HG02870 (cell line): ENCODE measurements at regions not wholly inside any gene's neighbourhood (a gene's known extent, or its start where the extent isn't known, plus 50 kb on each side); places are given as distances from the start of the nearest gene placed in this dataset.

Experiments used
- ATAC-seq: cut with Tn5 transposase; IDR thresholded peaks from one replicate; pipeline ENCODE4 v1.9.1; 2021; ENCODE audit warnings: mild to moderate bottlenecking, moderate library complexity; ENCODE audit not compliant: unreplicated experiment

DNA sequence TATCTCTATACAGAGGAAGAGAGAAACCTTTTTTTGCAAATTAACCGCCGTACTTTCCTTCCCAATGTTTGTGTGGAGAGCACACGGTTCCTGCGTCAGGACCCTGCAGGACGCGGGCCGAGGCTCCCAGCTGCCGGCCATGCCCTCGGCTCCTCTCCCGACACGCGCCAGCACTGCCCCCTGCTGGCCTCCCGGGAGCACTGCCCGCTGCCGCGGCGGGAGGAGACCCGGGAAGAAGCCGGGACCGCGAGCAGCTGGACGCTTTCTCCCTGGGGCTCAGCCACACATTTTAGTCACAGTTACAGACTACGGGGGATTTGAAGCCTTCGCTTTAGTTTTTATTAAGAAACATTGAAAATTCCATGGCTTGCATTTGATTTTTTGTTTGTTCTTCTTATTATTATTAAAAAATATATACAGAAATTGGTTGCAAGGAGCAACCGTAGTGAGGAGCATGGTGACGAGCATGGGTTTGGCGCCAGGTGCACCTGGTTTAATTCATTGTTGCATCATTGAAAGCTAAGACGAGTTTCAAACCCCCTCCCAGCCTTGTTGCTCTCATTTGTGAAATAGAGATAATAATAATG is 401.2 kb downstream of the GALR1 start:
- ATAC-seq = peak; percentile 73

- no peak for ATAC-seq
Measured at GRCh38 chr18:77651441-77651840, 401.8 kb downstream of the GALR1 start.

DNA sequence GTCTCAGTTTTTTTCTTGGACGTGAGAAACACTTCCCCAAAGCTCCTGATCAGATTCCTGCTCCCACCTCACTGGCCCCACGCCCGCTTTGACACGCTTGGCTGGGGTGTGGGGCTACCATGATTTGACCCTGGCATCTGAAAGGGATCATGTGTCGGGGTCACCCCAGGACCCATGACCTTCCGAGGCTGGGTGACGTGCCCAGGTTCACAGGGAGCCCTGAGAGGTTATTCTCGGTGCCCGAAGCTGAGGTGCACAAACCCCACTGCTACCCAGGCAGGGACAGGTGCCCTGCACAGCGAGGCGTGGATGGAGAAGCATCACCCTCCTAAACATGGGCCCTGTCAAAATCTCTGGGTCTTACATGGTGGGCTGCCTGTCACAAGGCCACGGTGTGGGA is 404.1 kb downstream of the GALR1 start:
- no peak for ATAC-seq

DNA sequence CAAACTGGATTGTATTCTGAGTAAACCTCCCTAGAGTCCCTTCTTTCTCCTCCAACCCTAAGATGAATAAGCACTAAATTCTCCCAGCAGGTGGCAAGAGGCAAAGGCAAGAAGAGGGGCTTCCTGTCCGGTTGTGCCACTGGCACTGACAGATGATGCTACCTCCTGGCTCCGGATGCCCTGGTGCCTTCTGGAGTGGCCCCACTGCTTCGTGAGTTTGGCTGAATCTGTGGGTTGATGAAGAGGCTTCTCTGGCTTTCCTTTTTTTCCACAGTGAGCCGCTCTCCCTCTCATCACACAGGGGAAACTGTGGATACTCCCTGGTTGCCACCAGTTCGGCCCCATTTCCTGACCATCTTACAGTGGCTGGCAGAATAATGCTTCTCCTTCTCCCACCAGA is 404.7 kb downstream of the GALR1 start:
- ATAC-seq = no peak

- ATAC-seq = no peak
Measured at GRCh38 chr18:77657651-77658298, 408.1 kb downstream of the GALR1 start.

GRCh38 chr18:77658299-77658662 is 408.6 kb downstream of the GALR1 start:
- no peak for ATAC-seq

GRCh38 chr18:77658751-77659448 is 409.3 kb downstream of the GALR1 start:
- ATAC-seq = no peak

DNA sequence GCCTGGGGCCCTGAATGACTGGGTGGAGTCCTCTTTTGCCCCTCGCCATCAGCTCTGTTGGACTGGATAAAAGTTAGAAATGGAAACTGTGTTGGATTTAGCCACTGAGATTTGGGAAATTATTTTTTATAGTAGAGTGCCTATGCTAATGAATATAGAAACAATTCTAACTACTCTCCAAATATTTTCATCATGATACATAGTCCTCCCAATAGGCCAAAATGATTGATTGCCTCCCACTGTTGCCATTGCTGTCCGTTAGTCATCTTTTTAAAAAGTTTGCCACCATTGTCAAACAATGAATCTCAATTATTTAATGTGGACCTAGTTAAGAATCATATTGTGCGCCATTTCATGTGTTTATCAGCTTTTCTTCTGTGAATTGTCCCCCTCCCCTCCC is 417.0 kb downstream of the GALR1 start:
- no peak for ATAC-seq

- ATAC-seq = no peak
Measured at GRCh38 chr18:77668219-77668618, 418.6 kb downstream of the GALR1 start.

DNA sequence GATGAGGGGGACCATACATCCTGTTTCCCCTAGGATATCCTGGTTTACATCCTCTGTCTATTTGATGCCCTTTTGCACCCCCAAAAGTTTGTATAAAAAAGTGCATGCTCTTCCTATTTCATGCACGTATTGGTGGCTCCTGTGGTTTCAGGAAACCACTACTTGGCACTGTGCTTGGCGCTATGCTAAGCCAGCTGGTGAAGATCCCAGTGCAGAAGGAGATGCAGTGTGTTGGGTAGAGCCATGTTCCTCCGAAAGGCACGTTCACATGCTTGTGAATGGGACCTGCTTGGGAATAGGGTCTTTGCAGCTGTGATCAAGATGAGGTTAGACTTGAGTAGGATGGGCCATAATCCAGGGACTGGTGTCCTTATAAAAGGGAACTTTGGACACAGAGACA is 419.7 kb downstream of the GALR1 start:
- no peak for ATAC-seq

DNA sequence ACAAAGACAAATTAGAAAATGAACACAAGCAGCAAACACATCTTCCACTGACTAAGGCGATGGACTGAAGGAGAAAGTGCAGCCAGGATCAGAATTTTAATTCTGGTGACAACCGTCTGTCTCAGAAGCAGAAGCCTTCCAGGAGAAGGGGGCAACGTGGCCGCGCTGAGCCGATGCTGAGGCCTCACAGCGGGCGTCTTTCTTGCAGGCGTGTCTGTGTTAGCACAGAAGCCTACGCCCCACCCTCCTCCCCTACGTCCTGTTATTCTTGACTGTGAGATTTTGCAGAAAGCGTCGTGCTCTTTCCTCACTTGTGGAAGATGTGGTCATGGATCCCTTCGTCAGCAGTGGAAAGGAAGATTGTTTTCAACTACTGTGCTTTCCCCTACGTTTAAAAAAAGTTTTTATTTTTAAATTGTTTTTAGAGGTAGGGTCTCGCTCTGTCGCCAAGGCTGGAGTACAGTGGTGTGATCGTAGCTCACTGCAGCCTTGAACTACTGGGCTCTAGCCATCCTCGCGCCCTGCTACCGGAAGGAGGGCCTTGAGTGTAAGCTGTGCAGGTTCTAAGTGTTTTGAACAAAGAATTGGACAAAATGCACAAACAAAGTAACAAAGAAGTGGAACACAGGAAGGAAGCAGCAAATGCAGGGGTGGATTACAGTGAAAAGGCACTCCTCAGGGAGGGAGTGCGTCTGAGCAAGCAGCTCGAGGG is 422.0 kb downstream of the GALR1 start:
- no peak for ATAC-seq

DNA sequence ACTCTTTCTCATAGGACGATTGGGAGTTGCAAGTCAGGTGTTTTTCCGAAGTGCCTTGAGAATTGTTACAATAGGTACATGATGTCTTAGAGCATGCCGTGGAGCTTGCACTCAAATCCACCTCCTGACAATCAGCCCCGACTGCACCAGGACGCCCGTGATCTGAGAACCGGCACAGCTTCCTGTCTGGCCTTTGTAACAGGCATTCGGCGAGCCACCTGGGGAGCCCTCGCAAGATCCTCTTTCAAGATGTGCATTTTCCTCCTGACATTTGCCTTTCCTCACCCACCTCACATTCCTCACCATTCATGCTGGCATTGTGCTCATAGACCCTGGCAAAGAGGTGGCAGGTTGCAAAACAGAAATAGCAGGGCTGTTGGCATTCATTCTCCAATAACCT is 427.3 kb downstream of the GALR1 start:
- ATAC-seq = no peak

DNA sequence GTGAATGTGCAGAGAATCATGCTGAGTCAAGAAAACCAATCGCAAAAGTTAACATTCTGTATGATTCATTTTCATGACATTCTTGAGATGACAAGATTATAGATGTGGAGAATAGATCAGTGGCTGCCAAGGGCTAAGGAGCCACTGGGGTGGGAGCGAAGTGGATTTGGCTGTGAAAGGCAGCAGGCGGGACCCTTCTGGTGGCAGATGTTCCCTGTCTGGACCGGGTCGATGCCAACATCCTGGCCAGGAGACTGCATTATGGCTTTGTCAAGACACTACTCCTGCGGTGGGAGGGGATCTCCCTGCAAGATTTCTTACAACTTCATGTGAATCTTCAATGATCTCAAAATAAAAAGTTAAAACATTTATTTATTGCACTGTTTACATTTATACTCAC is 427.9 kb downstream of the GALR1 start:
- no peak for ATAC-seq

- ATAC-seq = no peak
Measured at GRCh38 chr18:77679869-77680268, 430.2 kb downstream of the GALR1 start.

- no peak for ATAC-seq
Measured at GRCh38 chr18:77700051-77700450, 450.4 kb downstream of the GALR1 start.

DNA sequence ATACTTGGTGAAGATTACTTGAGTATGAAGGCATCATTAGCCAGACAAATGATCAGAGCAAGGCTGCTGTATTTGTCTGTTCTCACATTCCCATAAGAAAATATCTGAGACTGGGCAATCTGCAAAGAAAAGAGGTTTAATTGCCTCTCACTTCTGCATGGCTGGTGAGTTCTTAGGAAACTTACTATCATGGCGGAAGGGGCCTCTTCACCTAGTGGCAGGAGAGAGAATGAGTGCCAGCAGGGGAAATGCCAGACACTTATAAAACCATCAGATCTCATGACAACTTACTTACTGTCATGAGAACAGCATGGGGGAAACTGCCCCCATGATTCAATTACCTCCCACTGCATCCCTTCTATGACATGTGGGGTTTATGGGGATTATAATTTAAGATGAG is 452.3 kb downstream of the GALR1 start:
- no peak for ATAC-seq

- ATAC-seq = no peak
Measured at GRCh38 chr18:77702686-77703085, 453.0 kb downstream of the GALR1 start.

GRCh38 chr18:77705301-77705700 is 455.7 kb downstream of the GALR1 start:
- ATAC-seq = no peak

DNA sequence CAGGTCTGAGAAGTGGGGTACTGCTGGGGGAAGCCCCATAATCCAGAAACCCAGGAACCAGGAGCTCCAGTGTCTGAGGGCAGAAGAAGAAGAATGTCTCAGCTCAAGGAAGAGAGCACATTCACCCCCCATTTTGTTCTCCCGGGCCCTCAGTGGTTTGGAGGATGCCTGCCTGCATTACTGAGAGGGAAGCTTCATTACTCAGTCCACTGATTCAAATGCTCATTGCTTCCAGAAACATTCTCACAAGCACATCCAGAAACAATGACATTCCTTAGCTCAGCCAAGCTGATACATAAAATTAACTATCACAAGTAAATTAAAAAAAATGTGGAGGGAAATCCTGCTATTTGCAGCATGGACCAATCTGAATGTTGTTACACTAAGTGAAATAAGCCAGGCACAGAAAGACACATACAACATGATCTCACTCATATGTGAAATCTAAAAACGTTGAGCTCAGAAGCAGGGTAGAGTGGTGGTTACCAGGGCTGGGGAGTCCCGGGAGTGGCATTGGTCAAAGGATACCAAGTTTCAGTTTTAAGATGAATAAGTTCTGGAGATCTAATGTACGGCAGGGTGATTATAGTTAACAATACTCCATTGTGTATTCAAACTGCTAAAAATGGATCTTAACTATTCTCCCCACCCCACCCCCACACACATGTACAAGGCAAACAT is 459.3 kb downstream of the GALR1 start:
- peak; percentile 47 for ATAC-seq

DNA sequence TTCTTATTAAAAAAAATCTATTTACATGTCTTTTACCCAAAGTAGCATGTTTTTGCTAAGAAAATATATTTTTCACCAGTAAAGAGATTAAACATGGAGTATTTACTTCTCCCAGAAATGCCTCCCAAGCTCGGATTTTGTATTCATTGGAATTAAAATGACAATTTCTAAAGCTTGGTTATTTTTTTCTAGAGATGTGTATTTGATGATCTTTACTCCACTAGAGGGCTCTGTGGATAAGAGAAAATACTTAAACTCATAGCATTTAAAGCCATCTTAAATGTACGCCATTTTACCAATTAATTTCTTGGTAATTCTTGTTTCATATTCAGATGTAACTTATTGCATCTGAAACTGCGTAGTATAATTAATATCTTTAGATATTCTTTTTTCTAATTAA is 461.4 kb downstream of the GALR1 start:
- no peak for ATAC-seq

DNA sequence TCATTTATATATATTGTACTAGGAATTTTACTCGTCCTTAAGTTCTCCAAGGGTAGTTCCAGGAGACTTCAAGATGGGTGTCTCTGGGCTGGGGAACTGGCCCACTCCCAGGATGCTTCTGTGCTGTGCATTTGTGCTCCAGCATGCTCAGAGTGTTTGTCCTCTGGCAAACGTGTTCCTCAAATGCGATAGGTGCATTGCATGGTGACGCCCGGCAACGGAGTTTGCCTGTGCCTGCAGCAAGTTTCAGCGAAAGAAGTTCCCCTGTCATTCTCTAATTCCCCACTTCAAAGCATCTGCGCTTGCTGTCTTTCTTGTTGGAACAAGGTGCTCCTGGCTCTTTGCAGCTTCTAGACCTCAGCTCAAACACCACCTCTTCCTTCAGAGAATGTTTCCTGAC is 465.1 kb downstream of the GALR1 start:
- no peak for ATAC-seq
